HG03108 (cell line): ENCODE measurements at regions not wholly inside any gene's neighbourhood (a gene's known extent, or its start where the extent isn't known, plus 50 kb on each side); places are given as distances from the start of the nearest gene placed in this dataset.
"Not testable (repeated sequence)": the region's sequence is repeated elsewhere in the genome, so short reads cannot be mapped to it uniquely, and the experiment has no call there.

Experiments
- ATAC-seq: cut with Tn5 transposase; IDR thresholded peaks from one replicate; pipeline ENCODE4 v1.9.1; 2021; ENCODE audit warnings: moderate library complexity; ENCODE audit not compliant: unreplicated experiment

- ATAC-seq, result no peak
Observed at GRCh38 chr1:229139331-229140118, 131.4 kb upstream of the RAB4A start.

- ATAC-seq, result no peak
Observed at GRCh38 chr1:229140119-229140396, 130.9 kb upstream of the RAB4A start.

DNA sequence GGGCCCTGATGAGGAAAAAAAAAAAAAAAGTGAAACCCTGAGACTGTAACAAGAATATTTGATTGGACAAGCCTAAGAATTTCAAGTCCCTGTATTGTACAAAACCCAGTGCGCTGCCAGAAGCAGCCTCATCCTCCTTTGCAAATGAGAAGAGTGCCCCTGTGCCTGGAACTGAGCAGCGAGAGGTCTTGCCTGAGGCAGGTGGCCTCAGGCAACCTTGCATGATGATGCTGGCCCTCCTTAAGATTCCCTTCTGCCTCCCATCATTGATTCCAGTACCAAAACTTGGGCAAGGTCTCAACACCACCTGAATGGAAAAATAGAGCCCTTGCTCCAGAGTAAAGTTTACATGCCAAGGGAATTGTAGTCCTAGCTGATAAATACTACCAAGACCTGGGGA, 129.6 kb upstream of the RAB4A start:
- no peak for ATAC-seq

DNA sequence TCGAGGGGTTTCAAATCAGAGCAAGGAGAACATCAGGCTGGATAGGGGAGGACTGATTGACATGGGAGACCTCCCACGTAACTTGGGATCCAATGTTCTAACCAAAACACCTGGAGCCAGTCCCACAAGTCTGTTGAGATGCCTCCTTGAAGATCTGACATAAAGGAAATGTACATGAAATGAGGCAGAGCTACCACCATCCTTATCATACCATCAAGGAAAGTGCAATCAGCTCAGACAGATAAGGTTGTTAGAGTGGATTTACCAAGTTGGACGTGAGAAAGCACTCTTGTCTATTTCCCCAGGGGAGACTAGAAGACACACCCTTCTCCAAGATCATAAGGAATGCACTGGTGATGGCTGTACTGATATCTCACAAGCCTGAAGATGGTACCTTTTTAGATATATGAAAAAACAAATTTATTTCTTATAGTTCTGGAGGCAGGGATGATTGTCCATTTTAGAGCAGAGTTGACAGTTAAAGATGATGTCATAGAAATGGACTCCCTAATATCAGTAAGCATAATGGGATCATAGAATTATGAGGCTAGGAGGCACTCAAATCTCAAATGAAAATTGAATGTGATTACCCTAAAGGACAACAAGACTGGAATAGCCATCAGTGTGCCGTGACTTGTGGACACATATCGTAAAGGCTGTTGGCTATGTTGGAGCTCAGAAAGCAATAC, 129.1 kb upstream of the RAB4A start:
- ATAC-seq, result no peak

- ATAC-seq, result no peak
Observed at GRCh38 chr1:229142471-229142870, 128.4 kb upstream of the RAB4A start.

GRCh38 chr1:229146647-229147046, 124.3 kb upstream of the RAB4A start:
- ATAC-seq, result no peak

DNA sequence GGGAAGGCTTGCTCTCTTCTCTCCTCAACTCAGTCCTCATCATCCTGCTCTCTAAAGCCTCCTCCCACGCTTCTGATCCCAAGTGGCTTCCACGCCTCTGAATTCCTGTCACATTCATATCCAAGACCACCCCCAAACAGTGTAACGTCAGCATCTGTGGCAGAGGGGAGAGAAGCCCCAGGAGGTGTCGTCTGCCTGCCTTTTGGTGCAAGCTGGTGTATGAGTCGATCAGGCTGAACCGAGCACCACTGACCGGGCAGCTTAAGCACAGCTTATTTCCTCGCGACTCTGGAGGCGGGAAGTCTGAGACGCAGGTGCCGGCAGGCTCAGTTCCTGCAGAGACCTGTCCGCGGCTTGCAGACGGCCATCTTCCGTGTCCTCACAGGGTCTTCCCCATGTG, 123.8 kb upstream of the RAB4A start:
- no peak for ATAC-seq

- ATAC-seq, result no peak
Observed at GRCh38 chr1:229148041-229148671, 122.8 kb upstream of the RAB4A start.

DNA sequence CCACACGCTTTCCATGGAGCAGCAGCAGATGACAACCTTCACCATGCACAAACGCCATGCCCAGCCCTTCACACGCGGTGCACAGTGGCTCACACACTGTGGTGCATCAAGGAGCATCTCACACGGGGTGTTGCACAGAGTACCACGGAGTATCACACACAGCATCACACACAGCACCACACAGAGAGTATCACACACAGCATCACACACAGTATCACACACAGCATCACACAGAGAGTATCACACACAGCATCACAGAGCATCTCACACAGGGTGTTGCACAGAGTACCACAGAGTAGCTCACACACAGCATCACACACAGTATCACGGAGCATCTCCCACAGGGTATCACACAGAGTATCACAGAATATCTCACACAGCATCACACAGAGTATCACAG, 122.2 kb upstream of the RAB4A start:
- ATAC-seq, result no peak

DNA sequence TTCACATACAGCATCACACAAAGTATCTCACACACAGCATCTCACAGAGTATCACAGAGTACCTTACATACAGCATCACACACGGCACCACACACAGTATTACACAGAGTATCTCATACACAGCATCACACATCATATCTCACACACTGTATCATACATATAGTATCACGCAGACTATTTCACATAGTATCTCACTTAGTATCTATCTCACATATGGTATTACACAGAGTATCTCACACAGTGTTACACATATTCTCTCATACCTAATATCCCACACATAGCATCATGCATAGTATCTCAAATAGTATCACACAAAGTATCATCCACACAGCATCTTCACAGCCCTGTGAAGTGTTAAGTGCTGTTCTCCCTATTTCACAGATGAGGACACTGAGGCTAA, 121.5 kb upstream of the RAB4A start:
- no peak for ATAC-seq

DNA sequence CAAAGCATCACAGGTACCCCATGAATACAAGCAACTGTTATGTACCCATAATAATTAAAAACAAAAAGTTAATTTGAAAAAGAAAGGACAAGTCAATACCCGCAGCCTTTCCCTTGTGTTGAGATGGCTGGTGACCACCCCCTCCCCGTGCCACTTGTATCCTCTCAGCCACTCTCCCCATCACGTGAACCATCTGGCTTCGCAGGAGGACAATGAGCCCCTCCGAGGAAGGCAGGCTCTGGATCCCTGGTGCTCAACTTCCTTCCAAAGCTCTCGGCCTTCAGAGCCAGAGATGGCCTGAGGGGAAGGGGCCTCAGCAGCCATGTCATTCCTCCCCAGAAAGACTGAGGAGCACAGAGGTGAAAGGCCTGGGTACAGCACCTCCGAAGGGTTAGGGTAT, 120.4 kb upstream of the RAB4A start:
- ATAC-seq, result no peak

DNA sequence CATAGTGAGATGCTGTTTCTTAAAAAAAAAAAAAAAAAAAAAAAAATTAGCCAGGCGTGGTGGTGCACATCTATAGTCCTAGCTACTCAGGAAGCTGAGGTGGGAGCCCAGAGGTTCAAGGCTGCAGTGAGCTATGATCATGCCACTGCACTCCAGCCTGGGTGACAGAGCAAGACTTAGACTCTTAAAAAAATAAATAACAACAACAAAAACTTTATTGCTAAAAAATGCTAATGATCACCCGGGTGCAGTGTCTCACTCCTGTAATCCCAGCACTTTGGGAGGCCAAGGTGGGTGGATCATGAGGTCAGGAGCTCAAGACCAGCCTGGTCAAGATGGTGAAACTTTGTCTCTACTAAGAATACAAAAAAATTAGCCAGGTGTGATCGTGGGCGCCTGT, 119.5 kb upstream of the RAB4A start:
- ATAC-seq, result not testable (repeated sequence)

DNA sequence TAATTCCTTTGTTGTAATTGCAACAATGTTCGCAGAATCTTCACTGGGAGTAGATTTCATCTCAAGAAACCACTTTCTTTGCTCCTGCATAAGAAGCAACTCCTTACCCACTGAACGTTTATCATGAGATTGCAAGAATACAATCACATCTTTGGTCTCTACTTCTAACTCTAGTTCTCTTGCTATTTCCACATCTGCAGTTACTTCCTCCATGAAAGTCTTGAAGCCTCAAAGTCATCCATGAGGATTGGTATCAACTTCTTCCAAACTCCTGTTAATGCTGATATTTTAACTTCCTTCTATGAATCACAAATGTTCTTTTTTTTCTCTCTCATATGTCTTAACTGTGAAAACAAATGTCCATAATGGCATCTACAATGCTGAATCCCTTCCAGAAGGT, 118.6 kb upstream of the RAB4A start:
- no peak for ATAC-seq

- no peak for ATAC-seq
Observed at GRCh38 chr1:229153955-229154548, 116.9 kb upstream of the RAB4A start.

GRCh38 chr1:229154811-229155210, 116.1 kb upstream of the RAB4A start:
- no peak for ATAC-seq

GRCh38 chr1:229155472-229155871, 115.4 kb upstream of the RAB4A start:
- no peak for ATAC-seq

GRCh38 chr1:229156872-229157271, 114.0 kb upstream of the RAB4A start:
- no peak for ATAC-seq

DNA sequence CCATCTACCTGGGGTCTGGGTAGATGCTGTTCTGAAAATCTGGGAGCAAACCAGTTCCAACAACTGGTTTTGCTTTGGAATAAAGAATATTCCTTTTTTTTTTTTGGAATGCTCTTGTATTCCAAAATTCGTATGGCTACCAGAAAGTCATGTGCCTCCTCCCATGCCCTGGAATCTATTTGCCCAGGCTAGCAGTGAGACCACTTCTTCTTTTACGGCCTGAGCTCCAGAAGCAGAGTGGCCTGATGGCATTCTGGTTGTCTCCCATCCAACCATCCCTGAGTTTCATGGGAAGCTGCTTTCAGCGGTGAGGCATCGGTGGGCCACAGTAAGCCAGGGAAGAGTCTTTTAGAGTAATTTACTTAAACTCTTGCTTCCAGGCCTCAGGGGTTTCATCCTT, 113.4 kb upstream of the RAB4A start:
- ATAC-seq, result no peak

DNA sequence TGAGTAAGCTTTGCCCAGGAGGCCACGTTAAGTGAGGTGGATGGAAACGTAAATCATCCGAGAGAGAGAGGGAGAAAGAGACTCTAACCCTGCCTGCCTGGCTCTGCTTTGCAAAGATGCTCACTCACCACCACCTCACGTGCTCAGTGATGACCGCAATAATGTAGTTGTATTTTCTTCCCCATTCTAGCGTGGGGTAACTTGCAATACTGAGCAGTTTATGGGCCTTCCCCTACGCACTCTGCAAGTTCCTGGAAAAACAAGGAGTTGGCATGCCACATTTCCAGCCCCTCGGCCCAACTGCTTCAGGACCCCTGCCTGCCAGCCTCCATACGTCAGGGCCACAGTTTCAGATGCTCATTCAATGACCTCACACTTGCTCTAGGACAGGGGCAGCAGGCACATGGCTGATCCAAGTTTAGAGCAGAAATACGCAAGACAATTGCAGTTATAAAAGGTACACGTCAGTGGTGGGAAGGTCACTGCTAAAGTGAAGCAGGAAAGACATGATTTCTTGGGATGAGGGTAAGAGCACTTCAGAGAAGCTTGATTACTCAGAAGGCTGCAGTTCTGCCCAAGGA, 112.5 kb upstream of the RAB4A start:
- ATAC-seq, result no peak

DNA sequence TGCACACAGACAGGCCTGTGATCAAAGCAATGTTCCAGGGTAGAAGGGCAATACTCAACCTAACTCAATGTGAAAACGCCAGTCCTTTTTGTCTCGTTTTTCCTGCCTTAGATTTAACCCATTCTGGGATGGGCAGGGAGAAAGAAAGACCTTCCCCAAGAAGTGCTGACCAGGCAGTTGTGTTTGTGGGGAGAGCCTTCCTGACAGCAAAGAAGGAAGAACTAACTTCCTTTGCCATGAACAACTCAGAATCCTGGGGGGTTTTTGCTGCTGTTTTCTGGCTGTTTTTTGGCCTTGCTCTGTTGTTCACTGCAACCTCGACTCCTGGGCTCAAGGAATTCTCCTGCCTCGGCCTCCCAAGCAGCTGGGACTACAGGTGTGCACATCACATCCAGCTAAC, 112.0 kb upstream of the RAB4A start:
- ATAC-seq, result no peak

GRCh38 chr1:229159668-229160544, 111.0 kb upstream of the RAB4A start:
- no peak for ATAC-seq
